MG63 (cell line): ENCODE measurements at regions not wholly inside any gene's neighbourhood (a gene's known extent, or its start where the extent isn't known, plus 50 kb on each side); places are given as distances from the start of the nearest gene placed in this dataset.
A peak's percentile ranks its signal among the peaks of the same experiment; 100 is the strongest.
"Not testable (repeated sequence)": the region's sequence is repeated elsewhere in the genome, so short reads cannot be mapped to it uniquely, and the experiment has no call there.

Experiments used
- DNase-seq: peaks from one replicate; pipeline ENCODE4 v3.0.0-alpha.2; 2020
- H3K27me3 ChIP-seq: fragments of 250-450 bp; sonication (Bioruptor Pico); 2 replicates; pipeline ENCODE4 v1.5.1; 2020; ENCODE audit warnings: mild to moderate bottlenecking, moderate library complexity
- H3K36me3 ChIP-seq: fragments of 250-450 bp; sonication (Bioruptor Pico); 2 replicates; pipeline ENCODE4 v1.5.1; 2020; ENCODE audit warnings: mild to moderate bottlenecking, moderate library complexity
- H3K4me3 ChIP-seq: fragments of 250-450 bp; sonication (Bioruptor Pico); 2 replicates; pipeline ENCODE4 v1.5.1; 2020; ENCODE audit warnings: mild to moderate bottlenecking, moderate library complexity
- H3K9me3 ChIP-seq: fragments of 250-450 bp; sonication (Bioruptor Pico); 2 replicates; pipeline ENCODE4 v1.5.1; 2020; ENCODE audit warnings: mild to moderate bottlenecking, moderate library complexity

GRCh38 chr16:73413091-73413829, 365.3 kb upstream of the ZFHX3 start:
- H3K27me3 ChIP-seq, result no peaks in the 10 kb centered on the region
- H3K9me3 ChIP-seq, result no peaks in the 10 kb centered on the region
- DNase-seq, result no peak
- no peaks in the 10 kb centered on the region for H3K36me3 ChIP-seq
- no peak overlapping the region for H3K4me3 ChIP-seq

GRCh38 chr16:73412416-73412815, 364.5 kb upstream of the ZFHX3 start:
- no peak for DNase-seq
- Histone ChIP-seq H3K27me3 (no peaks in the 10 kb centered on the region), H3K36me3 (no peaks in the 10 kb centered on the region), H3K4me3 (no peak overlapping the region), H3K9me3 (no peaks in the 10 kb centered on the region)

GRCh38 chr16:73408716-73409115, 360.8 kb upstream of the ZFHX3 start:
- Histone ChIP-seq H3K36me3 (no peaks in the 10 kb centered on the region), H3K9me3 (no peaks in the 10 kb centered on the region), H3K4me3 (no peak overlapping the region), H3K27me3 (no peaks in the 10 kb centered on the region)
- no peak for DNase-seq

GRCh38 chr16:73408311-73408710, 360.4 kb upstream of the ZFHX3 start:
- Histone ChIP-seq H3K36me3 (no peaks in the 10 kb centered on the region), H3K27me3 (no peaks in the 10 kb centered on the region), H3K9me3 (no peaks in the 10 kb centered on the region), H3K4me3 (no peak overlapping the region)
- DNase-seq, result no peak

GRCh38 chr16:73405851-73406250, 357.9 kb upstream of the ZFHX3 start:
- Histone ChIP-seq H3K4me3 (no peak overlapping the region), H3K27me3 (no peaks in the 10 kb centered on the region), H3K36me3 (no peaks in the 10 kb centered on the region), H3K9me3 (no peaks in the 10 kb centered on the region)
- peak; percentile 81 for DNase-seq

GRCh38 chr16:73404001-73404400, 356.1 kb upstream of the ZFHX3 start:
- Histone ChIP-seq H3K36me3 (no peaks in the 10 kb centered on the region), H3K9me3 (no peaks in the 10 kb centered on the region), H3K27me3 (no peaks in the 10 kb centered on the region), H3K4me3 (no peak overlapping the region)
- no peak for DNase-seq

- H3K36me3 ChIP-seq, result no peaks in the 10 kb centered on the region
- no peaks in the 10 kb centered on the region for H3K27me3 ChIP-seq
- no peak overlapping the region for H3K4me3 ChIP-seq
- H3K9me3 ChIP-seq, result no peaks in the 10 kb centered on the region
- no peak for DNase-seq
Measured at GRCh38 chr16:73403291-73403690, 355.4 kb upstream of the ZFHX3 start.

- no peaks in the 10 kb centered on the region for H3K9me3 ChIP-seq
Measured at GRCh38 chr16:73400951-73401350, 353.0 kb upstream of the ZFHX3 start.

GRCh38 chr16:73399997-73400396, 352.1 kb upstream of the ZFHX3 start:
- H3K9me3 ChIP-seq, result no peaks in the 10 kb centered on the region
- H3K27me3 ChIP-seq, result no peaks in the 10 kb centered on the region
- H3K36me3 ChIP-seq, result no peaks in the 10 kb centered on the region
- DNase-seq, result no peak
- H3K4me3 ChIP-seq, result no peak overlapping the region

More at GRCh38 chr16:73400951-73401350, 353.0 kb upstream of the ZFHX3 start:
- Histone ChIP-seq H3K36me3 (no peaks in the 10 kb centered on the region), H3K27me3 (no peaks in the 10 kb centered on the region), H3K4me3 (no peak overlapping the region)
- DNase-seq, result no peak

GRCh38 chr16:73399486-73399885, 351.6 kb upstream of the ZFHX3 start:
- H3K9me3 ChIP-seq, result no peaks in the 10 kb centered on the region
- H3K4me3 ChIP-seq, result no peak overlapping the region
- DNase-seq, result no peak
- no peaks in the 10 kb centered on the region for H3K36me3 ChIP-seq
- H3K27me3 ChIP-seq, result no peaks in the 10 kb centered on the region

- H3K36me3 ChIP-seq, H3K27me3 ChIP-seq, DNase-seq, H3K4me3 ChIP-seq, H3K9me3 ChIP-seq: not testable (repeated sequence)
Measured at GRCh38 chr16:73398604-73399003, 350.7 kb upstream of the ZFHX3 start.

GRCh38 chr16:73396556-73396955, 348.6 kb upstream of the ZFHX3 start:
- H3K4me3 ChIP-seq, result no peak overlapping the region
- no peaks in the 10 kb centered on the region for H3K27me3 ChIP-seq
- no peak for DNase-seq
- no peaks in the 10 kb centered on the region for H3K9me3 ChIP-seq
- H3K36me3 ChIP-seq, result no peaks in the 10 kb centered on the region

- Histone ChIP-seq H3K9me3 (no peaks in the 10 kb centered on the region), H3K36me3 (no peaks in the 10 kb centered on the region), H3K4me3 (no peak overlapping the region), H3K27me3 (no peaks in the 10 kb centered on the region)
- peak; percentile 89 for DNase-seq
Measured at GRCh38 chr16:73390936-73391335, 343.0 kb upstream of the ZFHX3 start.

GRCh38 chr16:73390491-73390890, 342.6 kb upstream of the ZFHX3 start:
- Histone ChIP-seq H3K27me3 (no peaks in the 10 kb centered on the region), H3K4me3 (no peak overlapping the region), H3K9me3 (no peaks in the 10 kb centered on the region), H3K36me3 (no peaks in the 10 kb centered on the region)
- no peak for DNase-seq

GRCh38 chr16:73389085-73389484, 341.2 kb upstream of the ZFHX3 start:
- DNase-seq, result no peak
- no peak overlapping the region for H3K4me3 ChIP-seq
- H3K9me3 ChIP-seq, result no peaks in the 10 kb centered on the region
- H3K36me3 ChIP-seq, result no peaks in the 10 kb centered on the region
- H3K27me3 ChIP-seq, result no peaks in the 10 kb centered on the region

- Histone ChIP-seq H3K27me3 (no peaks in the 10 kb centered on the region), H3K36me3 (no peaks in the 10 kb centered on the region), H3K4me3 (no peak overlapping the region), H3K9me3 (no peaks in the 10 kb centered on the region)
- DNase-seq, result no peak
Measured at GRCh38 chr16:73387979-73388378, 340.1 kb upstream of the ZFHX3 start.

- no peak for DNase-seq
- Histone ChIP-seq H3K4me3 (no peak overlapping the region), H3K36me3 (no peaks in the 10 kb centered on the region), H3K9me3 (no peaks in the 10 kb centered on the region), H3K27me3 (no peaks in the 10 kb centered on the region)
Measured at GRCh38 chr16:73385696-73386095, 337.8 kb upstream of the ZFHX3 start.

- H3K36me3 ChIP-seq, result no peaks in the 10 kb centered on the region
- H3K27me3 ChIP-seq, result no peaks in the 10 kb centered on the region
- DNase-seq, result no peak
- H3K9me3 ChIP-seq, result no peaks in the 10 kb centered on the region
- no peak overlapping the region for H3K4me3 ChIP-seq
Measured at GRCh38 chr16:73384506-73385089, 336.7 kb upstream of the ZFHX3 start.
